Occipital lobe (tissue), 1 donor: ENCODE measurements at regions not wholly inside any gene's neighbourhood (a gene's known extent, or its start where the extent isn't known, plus 50 kb on each side); places are given as distances from the start of the nearest gene placed in this dataset.
"Not testable (repeated sequence)": the region's sequence is repeated elsewhere in the genome, so short reads cannot be mapped to it uniquely, and the experiment has no call there.

ENCODE experiments used
- DNase-seq: peaks from one replicate; lab custom pipeline; 2025; lab: John Stamatoyannopoulos, UW

DNA sequence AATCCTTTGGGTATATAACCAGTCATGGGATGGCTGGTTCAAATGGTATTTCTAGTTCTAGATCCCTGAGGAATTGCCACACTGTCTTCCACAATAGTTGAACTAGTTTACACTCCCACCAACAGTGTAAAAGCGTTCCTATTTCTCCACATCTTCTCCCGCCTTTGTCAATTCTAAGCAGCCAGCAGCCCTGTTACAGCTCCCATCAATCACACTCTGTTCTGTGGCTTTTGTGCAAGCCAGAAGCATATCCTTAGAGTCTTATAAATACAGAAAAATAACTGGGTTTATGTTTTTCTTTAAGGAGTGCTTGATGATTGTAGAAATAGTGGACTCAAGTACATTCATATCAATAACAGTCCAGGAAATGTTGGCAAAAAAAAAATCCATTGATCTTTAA, 232.9 kb downstream of the ASMT start:
- DNase-seq: not testable (repeated sequence)

- DNase-seq: no peak
Measured at GRCh38 chrX:1851527-1851926, 236.7 kb downstream of the ASMT start.

DNA sequence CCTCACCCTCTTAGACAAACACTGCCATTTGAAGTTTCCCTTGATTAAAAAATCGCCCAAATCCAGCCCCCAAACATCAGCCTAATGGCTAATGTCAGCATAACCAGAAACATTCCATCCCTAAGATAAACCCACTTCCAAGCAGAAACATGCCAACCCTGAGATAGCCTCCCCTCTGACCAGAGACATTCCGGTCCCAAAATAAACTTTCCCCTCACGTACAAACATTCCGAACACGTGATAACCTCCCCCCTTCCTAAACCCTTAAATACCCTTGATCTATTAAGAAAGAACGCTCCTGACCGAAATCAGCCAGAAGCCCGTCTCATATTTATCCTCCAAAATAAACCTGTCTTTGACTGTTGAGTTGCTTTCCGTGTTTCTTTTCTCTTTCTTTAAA, 237.2 kb downstream of the ASMT start:
- DNase-seq: no peak

GRCh38 chrX:1853447-1853846, 238.6 kb downstream of the ASMT start:
- no peak for DNase-seq

DNA sequence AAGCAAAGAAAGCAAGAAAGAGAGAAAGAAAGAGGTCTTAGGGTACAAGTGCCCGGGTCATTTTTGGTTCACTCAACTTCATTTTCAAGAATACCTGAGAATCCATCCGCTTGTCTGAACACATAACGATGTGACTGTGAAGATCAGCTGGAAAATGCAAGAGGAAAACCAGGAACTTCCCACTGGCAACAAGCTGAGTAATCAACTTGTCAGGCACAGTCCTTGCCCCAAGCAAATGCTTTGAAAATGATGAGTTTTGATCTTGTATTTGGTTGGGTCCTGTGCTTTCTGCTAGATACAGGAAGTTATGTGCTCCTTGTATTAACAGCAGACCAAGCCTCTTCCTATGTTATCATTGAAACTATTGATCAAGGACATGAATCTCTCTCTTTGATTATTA, 239.1 kb downstream of the ASMT start:
- no peak for DNase-seq

DNA sequence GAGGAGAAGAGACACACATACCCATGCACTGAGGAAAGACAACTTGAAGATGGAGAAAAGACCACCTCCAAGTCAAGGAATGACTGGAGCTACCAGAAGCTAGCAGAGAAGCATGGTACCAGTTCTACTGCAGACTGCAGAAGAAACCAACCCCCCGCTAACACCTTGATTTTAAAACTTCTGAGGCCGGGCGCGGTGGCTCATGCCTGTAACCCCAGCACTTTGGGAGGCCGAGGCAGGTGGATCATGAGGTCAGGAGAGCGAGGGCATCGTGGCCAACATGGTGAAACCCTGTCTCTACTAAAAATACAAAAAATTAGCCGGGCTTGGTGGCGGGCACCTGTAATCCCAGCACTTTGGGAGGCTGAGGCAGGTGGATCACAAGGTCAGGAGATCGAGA, 240.0 kb downstream of the ASMT start:
- not testable (repeated sequence) for DNase-seq

DNA sequence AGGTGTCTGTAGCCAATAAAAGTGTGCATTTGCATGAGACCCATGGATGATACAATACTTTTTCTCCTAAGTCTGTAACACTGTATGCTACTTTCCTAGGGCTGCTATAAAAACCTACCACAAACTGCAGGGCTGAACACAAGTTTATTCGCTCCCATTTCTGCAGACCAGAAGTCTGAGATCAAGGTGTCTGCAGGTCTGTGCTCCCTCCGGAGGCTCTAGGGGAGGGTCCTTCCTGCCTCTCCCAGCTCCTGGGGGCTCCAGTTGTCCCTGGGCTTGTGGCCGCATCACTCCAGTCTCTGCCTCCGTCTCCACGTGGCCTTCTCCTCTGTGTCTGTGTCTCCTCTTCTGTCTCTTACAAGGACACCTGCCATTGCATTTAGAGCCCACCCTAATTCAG, 244.4 kb downstream of the ASMT start:
- DNase-seq: not testable (repeated sequence)

DNA sequence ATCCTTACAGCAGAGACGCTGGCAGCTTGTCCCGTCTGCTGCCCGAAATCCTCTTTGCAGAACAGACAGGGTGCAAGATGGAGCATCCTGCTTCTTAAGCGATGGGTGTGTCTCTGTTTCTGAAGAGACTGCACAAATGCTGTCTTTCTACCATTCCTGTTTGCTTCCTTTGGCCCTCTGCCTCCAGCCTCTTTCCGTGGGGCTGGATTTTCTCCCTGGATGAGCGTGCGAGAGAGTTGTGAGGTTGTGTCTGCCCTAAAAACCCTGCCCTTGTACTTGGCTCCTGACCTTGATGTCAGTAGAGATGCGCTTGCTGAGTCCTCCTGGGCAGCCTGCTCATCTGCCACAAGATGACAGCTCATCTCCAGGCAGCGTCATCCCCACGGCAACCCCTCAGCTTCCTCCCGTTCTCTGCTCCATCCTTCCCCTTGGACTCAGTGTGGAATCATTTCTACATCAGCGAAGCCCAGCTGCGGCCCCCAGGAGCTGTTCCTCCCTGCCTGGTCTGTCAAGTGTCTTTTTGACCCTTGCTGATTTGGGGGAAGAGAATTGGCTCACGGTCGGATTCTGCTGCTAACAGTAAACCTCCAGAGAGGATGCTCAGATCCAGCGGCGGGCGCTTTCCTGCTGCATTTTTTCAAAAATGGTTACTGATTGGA, 246.2 kb downstream of the ASMT start:
- no peak for DNase-seq

DNA sequence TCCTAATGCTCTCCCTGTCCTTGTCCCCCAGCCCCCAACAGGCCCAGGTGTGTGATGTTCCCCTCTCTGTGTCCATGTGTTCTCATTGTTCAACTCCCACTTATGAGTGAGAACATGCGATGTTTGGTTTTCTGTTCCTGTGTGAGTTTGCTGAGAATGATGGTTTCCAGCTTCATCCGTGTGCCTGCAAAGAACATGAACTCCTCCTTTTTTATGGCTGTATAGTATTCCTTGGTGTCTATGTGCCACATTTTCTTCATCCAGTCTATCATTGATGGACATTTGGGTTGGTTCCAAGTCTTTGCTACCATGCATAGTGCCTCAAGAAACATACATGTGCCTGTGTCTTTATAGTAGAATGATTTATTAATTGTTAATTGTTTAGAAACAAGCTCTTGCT, 249.1 kb downstream of the ASMT start:
- not testable (repeated sequence) for DNase-seq

- DNase-seq: no peak
Measured at GRCh38 chrX:1870421-1870820, 255.6 kb downstream of the ASMT start.

DNA sequence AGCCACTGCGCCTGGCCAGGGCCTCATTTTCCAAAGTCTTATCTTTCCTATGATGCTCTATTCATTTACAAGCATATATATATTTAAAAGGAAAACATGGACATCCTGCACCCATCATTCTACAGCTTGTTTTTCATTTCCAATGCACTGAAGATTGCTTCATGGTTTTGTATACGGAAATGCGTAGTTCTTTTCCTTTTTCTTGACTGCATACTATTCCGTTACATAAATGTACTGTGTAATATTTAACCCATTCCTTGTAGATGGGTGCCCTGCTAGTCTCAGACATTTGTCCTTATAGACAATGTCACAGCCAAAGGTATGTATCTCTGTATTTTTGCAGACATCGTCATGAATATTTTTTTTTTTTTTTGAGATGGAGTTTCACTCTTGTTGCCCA, 257.0 kb downstream of the ASMT start:
- no peak for DNase-seq

- no peak for DNase-seq
Measured at GRCh38 chrX:1873671-1874070, 258.8 kb downstream of the ASMT start.

DNA sequence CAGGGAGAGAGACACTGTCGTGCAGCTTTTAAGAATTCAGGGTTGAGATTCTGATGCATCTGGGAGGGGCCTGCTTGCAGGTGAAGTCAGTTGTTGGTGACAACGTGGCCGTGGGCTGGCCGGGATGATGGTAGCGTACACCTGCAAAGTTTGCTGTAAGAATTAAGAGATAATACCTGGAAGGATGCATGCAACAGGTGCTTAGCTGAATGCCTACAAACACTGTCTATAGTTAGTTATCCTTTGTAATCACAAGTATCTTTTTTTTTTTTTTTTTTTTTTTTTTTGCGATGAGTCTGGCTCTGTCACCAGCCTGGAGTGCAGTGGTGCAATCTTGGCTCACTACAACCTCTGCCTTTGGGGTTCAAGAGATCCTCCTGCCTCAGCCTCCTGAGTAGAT, 259.6 kb downstream of the ASMT start:
- DNase-seq: no peak

DNA sequence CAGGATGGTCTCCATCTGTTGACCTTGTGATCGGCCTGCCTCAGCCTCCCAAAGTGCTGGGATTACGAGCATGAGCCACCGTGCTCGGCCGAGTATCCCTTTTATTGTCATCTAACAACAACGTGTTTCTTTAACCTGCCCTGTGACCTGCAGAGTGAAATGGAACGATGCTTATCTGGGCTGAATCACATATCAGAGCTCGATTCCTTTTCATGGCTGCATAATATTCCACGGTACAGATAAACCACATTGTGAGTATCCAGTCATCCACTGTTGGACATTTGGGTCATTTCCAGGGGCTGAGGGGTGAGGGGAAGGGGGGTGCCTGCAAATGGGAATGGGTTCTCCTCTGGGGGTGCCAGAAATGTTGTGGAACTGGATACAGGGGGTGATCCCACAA, 260.0 kb downstream of the ASMT start:
- DNase-seq: no peak

DNA sequence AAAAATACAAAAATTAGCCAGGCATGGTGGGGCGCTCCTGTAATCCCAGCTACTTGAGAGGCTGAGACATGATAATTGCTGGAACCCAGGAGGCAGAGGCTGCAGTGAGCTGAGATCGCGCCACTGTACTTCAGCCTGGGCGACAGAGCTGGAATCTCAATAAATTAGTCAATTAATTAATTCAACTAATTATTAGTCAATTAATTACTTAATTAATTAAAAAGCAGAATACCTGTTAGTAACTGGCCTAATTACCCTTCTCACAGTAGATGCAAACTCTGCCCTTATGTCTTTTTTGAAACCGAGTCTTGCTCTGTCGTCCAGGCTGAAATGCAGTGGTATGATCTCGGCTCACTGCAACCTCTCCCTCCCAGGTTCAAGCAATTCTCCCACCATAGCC, 261.2 kb downstream of the ASMT start:
- no peak for DNase-seq

- no peak for DNase-seq
Measured at GRCh38 chrX:1877780-1878179, 262.9 kb downstream of the ASMT start.

GRCh38 chrX:1880884-1881817, 266.3 kb downstream of the ASMT start:
- DNase-seq: not testable (repeated sequence)

- DNase-seq: no peak
Measured at GRCh38 chrX:1883772-1884171, 268.9 kb downstream of the ASMT start.

GRCh38 chrX:1884446-1884845, 269.6 kb downstream of the ASMT start:
- DNase-seq: no peak

DNA sequence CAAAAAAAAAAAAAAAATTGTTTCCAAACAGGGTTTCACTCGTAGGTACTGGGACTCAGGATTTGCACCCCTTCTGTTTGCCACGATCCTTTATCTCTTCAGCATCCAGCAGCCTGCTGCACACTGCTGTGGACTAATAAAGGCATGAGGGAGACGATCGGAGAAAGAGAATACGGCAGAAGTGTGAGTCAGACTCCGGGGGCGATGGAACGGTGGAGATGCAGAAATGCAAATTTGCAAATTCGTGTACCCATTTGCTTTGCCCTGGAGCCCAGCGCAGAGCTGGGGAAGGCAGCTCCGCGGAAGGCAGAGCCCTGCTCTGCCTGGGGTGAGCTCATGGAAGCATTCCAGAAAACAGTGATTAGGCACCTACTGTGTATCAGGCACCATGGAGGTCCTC, 270.3 kb downstream of the ASMT start:
- peak; percentile 21 for DNase-seq

- not testable (repeated sequence) for DNase-seq
Measured at GRCh38 chrX:1888305-1888704, 273.4 kb downstream of the ASMT start.

DNA sequence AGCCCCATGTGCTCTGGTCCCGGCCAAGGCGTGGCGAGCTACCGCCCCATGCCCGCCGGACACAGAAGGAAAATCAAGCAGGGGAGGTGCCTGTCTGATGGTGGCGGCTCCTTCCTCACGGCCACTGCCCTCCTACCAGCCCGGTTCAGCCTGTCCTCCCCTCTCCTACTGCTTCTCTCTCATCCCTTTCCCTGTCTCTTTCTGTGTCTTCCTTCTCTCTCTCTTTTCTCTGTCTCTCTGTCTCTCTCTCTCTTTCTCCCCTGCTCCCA, 279.1 kb downstream of the ASMT start:
- DNase-seq: no peak

DNA sequence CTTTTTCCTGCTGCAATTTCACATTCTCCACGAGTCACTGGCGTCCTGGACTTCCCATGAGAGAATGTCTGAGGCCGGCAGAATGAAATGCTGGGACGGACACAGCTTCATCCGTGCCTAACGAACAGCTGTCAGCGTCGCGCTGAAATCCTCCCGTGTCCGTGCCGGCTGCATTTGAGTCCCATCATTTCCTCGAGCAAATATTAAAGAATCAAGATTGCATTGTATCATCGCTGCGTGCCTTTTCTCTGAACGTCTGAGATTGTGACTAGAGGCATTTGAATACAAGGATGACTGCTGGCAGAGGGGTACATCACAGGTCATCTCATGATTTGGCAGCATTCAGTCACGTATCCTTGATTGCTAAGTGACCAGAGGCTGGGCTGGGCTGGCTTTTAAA, 279.9 kb downstream of the ASMT start:
- no peak for DNase-seq
